HepG2 (cell line): ENCODE measurements at regions not wholly inside any gene's neighbourhood (a gene's known extent, or its start where the extent isn't known, plus 50 kb on each side); places are given as distances from the start of the nearest gene placed in this dataset.

Experiments
- ATAC-seq: fragments of 200-7000 bp; cut with Tn5 transposase; 3 replicates; pipeline ENCODE4 v1.9.1; 2020; ENCODE audit warnings: mild to moderate bottlenecking, moderate library complexity
- BruUV-seq: library from RNA; stranded (reverse); fragments of 400-500 nt; replicated peaks from 2 replicates; lab custom pipeline; 2021; lab: Mats Ljungman, UMichigan
- CTCF ChIA-PET: fragments of 300-600 bp; formaldehyde crosslinking; extraction: SDS; loops from one replicate; lab custom pipeline; 2021; ENCODE audit warnings: low total read pairs, inconsistent platforms, low intra/inter-chr PET ratio; lab: Yijun Ruan, JAX
- POLR2A ChIA-PET: fragments of 350-600 bp; sonication (Branson Sonifier 250); formaldehyde crosslinking; loops from one replicate; lab custom pipeline; 2020; ENCODE audit warnings: antibody characterized with exemption, inconsistent platforms; lab: Yijun Ruan, JAX
- DNase-seq: peaks from one replicate; pipeline ENCODE4 v3.0.0-alpha.2; 2015; ENCODE audit warnings: low spot score
- FAIRE-seq: peaks from 3 replicates; lab custom pipeline; 2011; peaks lifted over from hg19 to GRCh38; lab: Jason Lieb, UNC
- H2AFZ ChIP-seq: one replicate; pipeline ENCODE4 v1.6.1; 2011; ENCODE audit warnings: low read length, inconsistent platforms
- H3K27ac ChIP-seq: fragments of 300-600 bp; 3 replicates; pipeline ENCODE4 v1.8.0; 2011; ENCODE audit warnings: mixed run types, mild to moderate bottlenecking, mixed read lengths, low read length, inconsistent platforms; ENCODE audit not compliant: insufficient read depth; ENCODE audit errors: extremely low read length
- H3K27me3 ChIP-seq, 2 experiments: fragments of 200-600 bp in 1 of 2; 2 replicates in 1 of 2; 3 replicates in 1 of 2; pipeline versions ENCODE4 v1.6.0 to v1.8.0; 2011; ENCODE audit warnings: low read length in 2 of 2, mild to moderate bottlenecking in 2 of 2, moderate library complexity in 2 of 2, inconsistent platforms in 1 of 2; ENCODE audit not compliant: insufficient read depth in 2 of 2, control insufficient read depth in 1 of 2
- H3K36me3 ChIP-seq, 2 experiments: fragments of 200-600 bp in 1 of 2; replicated peaks in 1 of 2; 2 replicates in 1 of 2; 3 replicates in 1 of 2; pipeline versions ENCODE4 v1.5.1 to v1.8.0; 2011; ENCODE audit warnings: low read length in 2 of 2, inconsistent platforms in 1 of 2; ENCODE audit not compliant: insufficient read depth in 2 of 2, control insufficient read depth in 1 of 2
- H3K4me1 ChIP-seq: 2 replicates; pipeline ENCODE4 v1.5.1; 2012; ENCODE audit warnings: low read length, inconsistent platforms; ENCODE audit not compliant: insufficient read depth
- H3K4me2 ChIP-seq: 2 replicates; pipeline ENCODE4 v1.6.0; 2011; ENCODE audit warnings: low read depth, low read length, inconsistent platforms
- H3K4me3 ChIP-seq, 3 experiments: fragments of 200-600 bp in 1 of 3; sonication (generic), shearing (Covaris generic) in 1 of 3; replicated peaks in 1 of 3; 2 replicates each; pipeline ENCODE4 v1.5.1; 2011 to 2016; ENCODE audit warnings: low read length in 3 of 3, inconsistent platforms in 2 of 3, low read depth in 2 of 3, mild to moderate bottlenecking in 2 of 3, control low read depth in 1 of 3, mixed read lengths in 1 of 3; ENCODE audit not compliant: insufficient read depth in 1 of 3
- H3K79me2 ChIP-seq: one replicate; pipeline ENCODE4 v1.6.1; 2011; ENCODE audit warnings: low read length, inconsistent platforms; ENCODE audit not compliant: insufficient read depth
- H3K9ac ChIP-seq: 2 replicates; pipeline ENCODE4 v1.6.0; 2011; ENCODE audit warnings: mild to moderate bottlenecking, low read depth, low read length, inconsistent platforms; ENCODE audit not compliant: insufficient read depth
- H3K9me3 ChIP-seq: 2 replicates; pipeline ENCODE4 v1.5.1; 2012; ENCODE audit warnings: mild to moderate bottlenecking, low read length
- H4K20me1 ChIP-seq: 2 replicates; pipeline ENCODE4 v1.6.0; 2011; ENCODE audit warnings: inconsistent platforms, mild to moderate bottlenecking, low read length, moderate library complexity; ENCODE audit not compliant: insufficient read depth
- RBAK ChIP-seq: sonication (generic); formaldehyde crosslinking; IDR thresholded peaks from 2 replicates; pipeline ENCODE4 v1.5.1; 2020; ENCODE audit warnings: mild to moderate bottlenecking, missing genetic modification reagents
- STAG1 ChIP-seq: sonication (generic); formaldehyde crosslinking; IDR thresholded peaks from 2 replicates; pipeline ENCODE4 v1.4.0; 2020; ENCODE audit warnings: missing genetic modification reagents
- ZNF180 ChIP-seq: sonication (generic); formaldehyde crosslinking; IDR thresholded peaks from 2 replicates; pipeline ENCODE4 v1.4.0; 2020; ENCODE audit warnings: low read depth, missing genetic modification reagents, borderline replicate concordance
- ZNF569 ChIP-seq: sonication (generic); formaldehyde crosslinking; IDR thresholded peaks from 2 replicates; pipeline ENCODE4 v1.5.0; 2020; ENCODE audit warnings: mild to moderate bottlenecking, missing genetic modification reagents, moderate library complexity, borderline replicate concordance
- ZNF607 ChIP-seq: sonication (generic); formaldehyde crosslinking; IDR thresholded peaks from 2 replicates; pipeline ENCODE4 v1.5.1; 2020; ENCODE audit warnings: missing genetic modification reagents, mild to moderate bottlenecking, borderline replicate concordance
- ZNF773 ChIP-seq: sonication (generic); formaldehyde crosslinking; IDR thresholded peaks from 2 replicates; pipeline ENCODE4 v1.4.0; 2020; ENCODE audit warnings: missing genetic modification reagents, borderline replicate concordance
- WGBS: methylation state at CpG from one replicate; pipeline ENCODE4 v1.1.6; 2017; ENCODE audit warnings: low lambda C conversion rate; 5-methylcytosine and 5-hydroxymethylcytosine counted together
- in situ Hi-C: cut with HindIII; loops from 2 replicates; pipeline ENCODE4 v1.10.0; 2017; ENCODE audit warnings: low pct_unique_long_range_greater_than_20kb; ENCODE audit not compliant: extremely low pct_ligation_motif_present
- intact Hi-C: fragments of 100-400 bp; cut with micrococcal nuclease; formaldehyde crosslinking; loops from one replicate; pipeline ENCODE4 v1.10.0; 2022; ENCODE audit not compliant: unreplicated experiment
- TF ChIP-seq, protein P1 (sequence below): sonication (generic); formaldehyde crosslinking; IDR thresholded peaks from 2 replicates; pipeline ENCODE4 v1.4.0; 2020; ENCODE audit warnings: mild to moderate bottlenecking, missing genetic modification reagents
- TF ChIP-seq, protein P2 (sequence below): sonication (generic); formaldehyde crosslinking; IDR thresholded peaks from 2 replicates; pipeline ENCODE4 v1.8.0; 2022; ENCODE audit warnings: mild to moderate bottlenecking, missing genetic modification reagents, borderline replicate concordance

DNA sequence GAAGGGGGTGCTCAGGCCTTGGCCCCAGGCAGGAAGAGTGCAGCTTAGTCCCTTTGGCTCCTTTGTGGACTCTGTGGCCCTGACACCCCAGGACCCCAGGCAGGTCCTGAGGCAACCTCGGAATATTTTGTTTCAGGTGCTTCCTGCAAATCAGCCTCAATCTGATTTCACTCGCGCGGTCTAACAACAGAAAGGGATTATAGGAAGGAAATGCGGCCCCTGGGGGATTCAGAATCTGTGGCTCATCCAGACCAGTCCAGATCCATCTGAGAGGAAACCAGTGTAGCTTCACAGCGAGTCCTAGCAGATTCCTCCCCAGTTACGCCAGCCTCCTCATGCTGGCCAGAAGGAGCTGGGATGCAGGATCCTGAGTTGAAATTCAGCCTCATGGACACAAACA is 59.5 kb upstream of the YWHAQ start:
- Histone ChIP-seq H3K27ac (no peak overlapping the region), H3K79me2 (no peaks in the 10 kb centered on the region), H3K4me2 (no peak overlapping the region), H4K20me1 (no peaks in the 10 kb centered on the region), H3K36me3 (no peaks in the 10 kb centered on the region), H3K4me1 (no peaks in the 10 kb centered on the region), H2AFZ (no peak overlapping the region), H3K4me3 (no peak overlapping the region), H3K9me3 (no peaks in the 10 kb centered on the region), H3K9ac (no peak overlapping the region), H3K27me3 (peaks cover 2 to 31% of the 10 kb centered on the region in 2 experiments)
- DNase-seq (no peak), FAIRE-seq (no peak), ATAC-seq (peak; percentile 16; the same call in 2 of the 3 replicates)
- POLR2A ChIA-PET = no interaction called here
- CTCF ChIA-PET = no interaction called here
- intact Hi-C loops (no loop called here), in situ Hi-C loops (no loop called here)
- WGBS = 84% methylated on average over 7 of the region's 7 CpGs
- no TSS peak for BruUV-seq
- TF ChIP-seq, protein P1, sequence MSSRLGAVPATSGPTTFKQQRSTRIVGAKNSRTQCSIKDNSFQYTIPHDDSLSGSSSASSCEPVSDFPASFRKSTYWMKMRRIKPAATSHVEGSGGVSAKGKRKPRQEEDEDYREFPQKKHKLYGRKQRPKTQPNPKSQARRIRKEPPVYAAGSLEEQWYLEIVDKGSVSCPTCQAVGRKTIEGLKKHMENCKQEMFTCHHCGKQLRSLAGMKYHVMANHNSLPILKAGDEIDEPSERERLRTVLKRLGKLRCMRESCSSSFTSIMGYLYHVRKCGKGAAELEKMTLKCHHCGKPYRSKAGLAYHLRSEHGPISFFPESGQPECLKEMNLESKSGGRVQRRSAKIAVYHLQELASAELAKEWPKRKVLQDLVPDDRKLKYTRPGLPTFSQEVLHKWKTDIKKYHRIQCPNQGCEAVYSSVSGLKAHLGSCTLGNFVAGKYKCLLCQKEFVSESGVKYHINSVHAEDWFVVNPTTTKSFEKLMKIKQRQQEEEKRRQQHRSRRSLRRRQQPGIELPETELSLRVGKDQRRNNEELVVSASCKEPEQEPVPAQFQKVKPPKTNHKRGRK (CRISPR knock-in tag) = no peak
- TF ChIP-seq ZNF607 = no peak
- TF ChIP-seq ZNF569 = no peak
- TF ChIP-seq RBAK = no peak
- no peak for TF ChIP-seq ZNF773 (CRISPR knock-in tag)
- TF ChIP-seq, protein P2, sequence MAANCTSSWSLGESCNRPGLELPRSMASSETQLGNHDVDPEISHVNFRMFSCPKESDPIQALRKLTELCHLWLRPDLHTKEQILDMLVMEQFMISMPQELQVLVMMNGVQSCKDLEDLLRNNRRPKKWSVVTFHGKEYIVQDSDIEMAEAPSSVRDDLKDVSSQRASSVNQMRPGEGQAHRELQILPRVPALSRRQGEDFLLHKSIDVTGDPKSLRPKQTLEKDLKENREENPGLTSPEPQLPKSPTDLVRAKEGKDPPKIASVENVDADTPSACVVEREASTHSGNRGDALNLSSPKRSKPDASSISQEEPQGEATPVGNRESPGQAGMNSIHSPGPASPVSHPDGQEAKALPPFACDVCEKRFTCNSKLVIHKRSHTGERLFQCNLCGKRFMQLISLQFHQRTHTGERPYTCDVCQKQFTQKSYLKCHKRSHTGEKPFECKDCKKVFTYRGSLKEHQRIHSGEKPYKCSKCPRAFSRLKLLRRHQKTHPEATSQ (CRISPR knock-in tag) = no peak
- no peak for TF ChIP-seq STAG1 (CRISPR knock-in tag)
- no peak for TF ChIP-seq ZNF180 (CRISPR knock-in tag)
